ENCODE measurements at regions not wholly inside any gene's neighbourhood (a gene's known extent, or its start where the extent isn't known, plus 50 kb on each side); places are given as distances from the start of the nearest gene placed in this dataset.

- no peak for DNase-seq (ENCODE audit: low read depth)
- no peak overlapping the region for H3K4me3 ChIP-seq (replicated peaks; ENCODE audit: low read depth, low read length)
- TF ChIP-seq CTCF (IDR thresholded peaks at IDR 0.05; ENCODE audit: low read length, missing control alignments): no peak
Observed at GRCh38 chr2:57434972-57435371, 611.6 kb upstream of the VRK2 start.

GRCh38 chr2:57437077-57437476, 609.5 kb upstream of the VRK2 start:
- DNase-seq (ENCODE audit: low read depth): no peak
- H3K4me3 ChIP-seq (replicated peaks; ENCODE audit: low read depth, low read length): no peak overlapping the region
- TF ChIP-seq CTCF (IDR thresholded peaks at IDR 0.05; ENCODE audit: low read length, missing control alignments): no peak

GRCh38 chr2:57440437-57440836, 606.2 kb upstream of the VRK2 start:
- DNase-seq (ENCODE audit: low read depth): no peak
- no peak for TF ChIP-seq CTCF (IDR thresholded peaks at IDR 0.05; ENCODE audit: low read length, missing control alignments)
- H3K4me3 ChIP-seq (replicated peaks; ENCODE audit: low read depth, low read length): no peak overlapping the region

- H3K4me3 ChIP-seq (replicated peaks; ENCODE audit: low read depth, low read length): no peak overlapping the region
- no peak for TF ChIP-seq CTCF (IDR thresholded peaks at IDR 0.05; ENCODE audit: low read length, missing control alignments)
- DNase-seq (ENCODE audit: low read depth): no peak
Observed at GRCh38 chr2:57443086-57443485, 603.5 kb upstream of the VRK2 start.

- peak; percentile 1 for DNase-seq (ENCODE audit: low read depth)
- no peak for TF ChIP-seq CTCF (IDR thresholded peaks at IDR 0.05; ENCODE audit: low read length, missing control alignments)
- H3K4me3 ChIP-seq (replicated peaks; ENCODE audit: low read depth, low read length): no peak overlapping the region
Observed at GRCh38 chr2:57443973-57444521, 602.6 kb upstream of the VRK2 start.

GRCh38 chr2:57444752-57445430, 601.7 kb upstream of the VRK2 start:
- no peak for TF ChIP-seq CTCF (IDR thresholded peaks at IDR 0.05; ENCODE audit: low read length, missing control alignments)
- H3K4me3 ChIP-seq (replicated peaks; ENCODE audit: low read depth, low read length): no peak overlapping the region
- DNase-seq (ENCODE audit: low read depth): no peak

- no peak for DNase-seq (ENCODE audit: low read depth)
- TF ChIP-seq CTCF (IDR thresholded peaks at IDR 0.05; ENCODE audit: low read length, missing control alignments): no peak
- H3K4me3 ChIP-seq (replicated peaks; ENCODE audit: low read depth, low read length): no peak overlapping the region
Observed at GRCh38 chr2:57448816-57449215, 597.8 kb upstream of the VRK2 start.

All from fibroblast of pulmonary artery (primary cell).